KMS-11 (cell line): ENCODE measurements at regions not wholly inside any gene's neighbourhood (a gene's known extent, or its start where the extent isn't known, plus 50 kb on each side); places are given as distances from the start of the nearest gene placed in this dataset.

ENCODE experiments used
- H2AFZ ChIP-seq: fragments of 200-600 bp; sonication (generic); 2 replicates; pipeline ENCODE4 v1.6.1; 2016; ENCODE audit warnings: antibody characterized with exemption, mixed run types, low read depth
- H3K27ac ChIP-seq: fragments of 200-600 bp; sonication (generic); 2 replicates; pipeline ENCODE4 v1.6.1; 2016; ENCODE audit warnings: mild to moderate bottlenecking, mixed run types
- H3K27me3 ChIP-seq: fragments of 200-600 bp; sonication (generic); 2 replicates; pipeline ENCODE4 v1.6.1; 2017; ENCODE audit warnings: mild to moderate bottlenecking, low read depth, mixed run types, moderate library complexity; ENCODE audit not compliant: insufficient read depth
- H3K36me3 ChIP-seq: fragments of 200-600 bp; sonication (generic); 2 replicates; pipeline ENCODE4 v1.6.1; 2017; ENCODE audit warnings: mild to moderate bottlenecking, mixed run types; ENCODE audit not compliant: insufficient read depth
- H3K4me1 ChIP-seq: fragments of 200-600 bp; sonication (generic); 2 replicates; pipeline ENCODE4 v1.6.1; 2016; ENCODE audit warnings: mild to moderate bottlenecking, low read depth, mixed run types; ENCODE audit not compliant: poor library complexity, severe bottlenecking
- H3K4me2 ChIP-seq: fragments of 200-600 bp; sonication (generic); 2 replicates; pipeline ENCODE4 v1.7.0; 2016; ENCODE audit warnings: mild to moderate bottlenecking, mixed run types
- H3K4me3 ChIP-seq: fragments of 200-600 bp; sonication (generic); IDR thresholded peaks from 2 replicates; pipeline ENCODE4 v1.6.1; 2017; ENCODE audit warnings: low read depth, low read length, mixed read lengths; ENCODE audit not compliant: insufficient read depth
- H3K79me2 ChIP-seq: fragments of 200-600 bp; sonication (generic); 2 replicates; pipeline ENCODE4 v1.6.1; 2016; ENCODE audit warnings: low read depth, mixed run types; ENCODE audit not compliant: insufficient read depth
- H3K9ac ChIP-seq: fragments of 200-600 bp; sonication (generic); 2 replicates; pipeline ENCODE4 v1.6.1; 2016; ENCODE audit warnings: mild to moderate bottlenecking, mixed run types
- H4K20me1 ChIP-seq: fragments of 200-600 bp; sonication (generic); 2 replicates; pipeline ENCODE4 v1.6.1; 2016; ENCODE audit warnings: mild to moderate bottlenecking, mixed run types; ENCODE audit not compliant: insufficient read depth
- TF ChIP-seq, protein P1 (sequence below): fragments of 200-600 bp; sonication (generic); conservative IDR thresholded peaks from 2 replicates; pipeline ENCODE4 v1.6.1; 2017; ENCODE audit warnings: low read depth, mild to moderate bottlenecking, antibody characterized with exemption, low read length, moderate library complexity, mixed read lengths

DNA sequence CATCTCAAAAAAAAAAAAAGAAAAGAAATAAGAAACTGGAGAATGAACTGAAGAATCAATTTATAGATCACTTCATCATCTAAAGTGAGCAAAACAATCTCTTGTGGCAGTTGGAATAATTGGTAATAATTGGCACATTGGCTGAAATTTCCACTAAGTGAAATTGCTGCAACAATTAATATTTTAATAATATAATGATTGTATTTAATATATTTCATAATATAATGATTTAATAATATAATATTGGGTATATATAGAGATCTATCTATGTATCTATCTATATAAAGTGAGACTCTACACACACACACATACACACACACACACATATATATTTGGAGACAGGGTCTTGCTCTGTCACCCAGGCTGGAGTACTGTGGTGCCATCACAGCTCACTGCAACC, 81.2 kb upstream of the PRICKLE1 start:
- TF ChIP-seq, protein P1, sequence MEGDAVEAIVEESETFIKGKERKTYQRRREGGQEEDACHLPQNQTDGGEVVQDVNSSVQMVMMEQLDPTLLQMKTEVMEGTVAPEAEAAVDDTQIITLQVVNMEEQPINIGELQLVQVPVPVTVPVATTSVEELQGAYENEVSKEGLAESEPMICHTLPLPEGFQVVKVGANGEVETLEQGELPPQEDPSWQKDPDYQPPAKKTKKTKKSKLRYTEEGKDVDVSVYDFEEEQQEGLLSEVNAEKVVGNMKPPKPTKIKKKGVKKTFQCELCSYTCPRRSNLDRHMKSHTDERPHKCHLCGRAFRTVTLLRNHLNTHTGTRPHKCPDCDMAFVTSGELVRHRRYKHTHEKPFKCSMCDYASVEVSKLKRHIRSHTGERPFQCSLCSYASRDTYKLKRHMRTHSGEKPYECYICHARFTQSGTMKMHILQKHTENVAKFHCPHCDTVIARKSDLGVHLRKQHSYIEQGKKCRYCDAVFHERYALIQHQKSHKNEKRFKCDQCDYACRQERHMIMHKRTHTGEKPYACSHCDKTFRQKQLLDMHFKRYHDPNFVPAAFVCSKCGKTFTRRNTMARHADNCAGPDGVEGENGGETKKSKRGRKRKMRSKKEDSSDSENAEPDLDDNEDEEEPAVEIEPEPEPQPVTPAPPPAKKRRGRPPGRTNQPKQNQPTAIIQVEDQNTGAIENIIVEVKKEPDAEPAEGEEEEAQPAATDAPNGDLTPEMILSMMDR: no peak
- no peaks in the 10 kb centered on the region for H3K36me3 ChIP-seq

DNA sequence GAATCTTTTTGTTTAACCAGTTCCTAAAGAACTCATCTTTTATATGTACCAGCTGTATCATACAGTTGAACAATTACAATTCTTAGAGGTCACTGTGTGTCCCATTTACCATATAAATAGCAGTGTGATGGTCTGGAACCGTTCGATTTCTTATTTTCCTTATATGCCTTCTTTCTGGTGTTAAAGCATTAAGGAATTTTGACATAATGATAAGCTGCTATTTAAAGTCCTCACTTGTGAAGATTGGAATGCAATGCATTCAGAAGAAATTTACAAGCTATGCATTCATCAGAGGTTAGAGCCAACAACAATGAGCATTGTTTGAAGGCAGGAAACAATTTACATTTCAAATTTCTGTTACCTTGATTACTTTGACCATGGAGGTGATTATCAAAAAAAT, 80.0 kb upstream of the PRICKLE1 start:
- no peak overlapping the region for H2AFZ ChIP-seq
- H3K4me3 ChIP-seq: no peak overlapping the region
- H3K9ac ChIP-seq: no peak overlapping the region
- TF ChIP-seq, protein P1: no peak
- no peaks in the 10 kb centered on the region for H3K79me2 ChIP-seq
- no peak overlapping the region for H3K27ac ChIP-seq
- no peaks in the 10 kb centered on the region for H3K4me1 ChIP-seq
- no peaks in the 10 kb centered on the region for H3K36me3 ChIP-seq
- no peaks in the 10 kb centered on the region for H3K27me3 ChIP-seq
- H3K4me2 ChIP-seq: no peak overlapping the region
- H4K20me1 ChIP-seq: no peaks in the 10 kb centered on the region

More for the DNA sequence above, 81.2 kb upstream of the PRICKLE1 start:
- Histone ChIP-seq H3K4me1 (no peaks in the 10 kb centered on the region), H2AFZ (no peak overlapping the region), H3K27me3 (no peaks in the 10 kb centered on the region), H3K4me3 (no peak overlapping the region), H4K20me1 (no peaks in the 10 kb centered on the region), H3K9ac (no peak overlapping the region), H3K4me2 (no peak overlapping the region), H3K27ac (no peak overlapping the region), H3K79me2 (no peaks in the 10 kb centered on the region)

DNA sequence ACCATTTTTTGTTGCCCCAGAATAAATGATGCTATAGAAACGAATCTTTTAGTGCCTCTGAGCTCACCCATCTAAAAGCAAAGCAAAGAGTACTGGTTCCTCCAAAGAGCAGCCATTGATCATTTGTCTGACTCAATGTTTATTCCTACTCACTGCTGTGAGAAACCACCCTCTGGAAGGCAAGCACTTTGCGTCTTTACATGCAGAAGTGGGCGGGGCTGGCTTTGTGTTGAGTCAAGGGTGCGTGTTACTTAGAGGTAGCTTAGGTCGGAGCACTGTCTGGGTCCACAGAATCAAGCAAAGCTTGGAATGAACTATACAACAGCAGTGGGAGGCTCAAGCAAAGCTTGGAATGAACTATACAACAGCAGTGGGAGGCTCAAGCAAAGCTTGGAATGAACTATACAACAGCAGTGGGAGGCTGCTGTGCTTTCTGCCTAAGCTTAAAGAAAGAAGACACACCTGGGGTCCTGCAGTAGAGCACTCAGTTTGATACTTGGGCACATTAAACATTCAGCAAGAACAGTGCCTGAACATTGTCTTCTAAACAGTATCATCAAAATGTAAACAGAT, 77.2 kb upstream of the PRICKLE1 start:
- Histone ChIP-seq H3K36me3 (no peaks in the 10 kb centered on the region), H3K27me3 (no peaks in the 10 kb centered on the region), H3K79me2 (no peaks in the 10 kb centered on the region), H4K20me1 (no peaks in the 10 kb centered on the region), H3K4me1 (no peaks in the 10 kb centered on the region), H3K4me3 (no peak overlapping the region), H3K4me2 (no peak overlapping the region), H2AFZ (no peak overlapping the region), H3K27ac (no peak overlapping the region), H3K9ac (no peak overlapping the region)
- TF ChIP-seq, protein P1: no peak

DNA sequence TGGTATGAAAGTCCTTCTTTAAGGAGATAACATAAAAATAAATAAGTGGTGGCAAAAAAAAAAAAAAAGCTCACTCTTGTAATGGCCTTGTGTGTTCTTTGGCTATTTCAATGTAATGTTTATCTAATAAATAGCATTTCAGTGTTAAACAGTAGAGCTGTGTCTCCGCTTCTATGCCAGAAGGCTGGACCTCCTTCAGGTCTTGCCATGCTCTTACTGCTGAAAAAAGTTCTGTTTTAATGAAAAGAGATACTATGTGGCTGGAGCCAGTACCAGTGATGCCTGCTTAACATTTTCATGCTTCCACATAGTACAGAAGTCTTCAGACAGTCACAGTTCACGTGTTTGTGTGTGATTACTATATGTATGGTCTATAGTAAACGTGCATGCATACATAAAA, 74.1 kb upstream of the PRICKLE1 start:
- H3K79me2 ChIP-seq: no peaks in the 10 kb centered on the region
- no peaks in the 10 kb centered on the region for H4K20me1 ChIP-seq
- no peak overlapping the region for H3K27ac ChIP-seq
- H3K27me3 ChIP-seq: no peaks in the 10 kb centered on the region
- no peak overlapping the region for H2AFZ ChIP-seq
- H3K4me3 ChIP-seq: no peak overlapping the region
- no peak overlapping the region for H3K9ac ChIP-seq
- no peak overlapping the region for H3K4me2 ChIP-seq
- no peaks in the 10 kb centered on the region for H3K36me3 ChIP-seq
- H3K4me1 ChIP-seq: no peaks in the 10 kb centered on the region
- TF ChIP-seq, protein P1: no peak
